Choroid plexus epithelial cell (primary cell): ENCODE measurements at regions not wholly inside any gene's neighbourhood (a gene's known extent, or its start where the extent isn't known, plus 50 kb on each side); places are given as distances from the start of the nearest gene placed in this dataset.

Experiments
- DNase-seq: peaks from one replicate; pipeline ENCODE4 v3.0.0-alpha.2; 2010; ENCODE audit warnings: low read depth
- H3K4me3 ChIP-seq: 2 replicates; pipeline ENCODE4 v1.5.1; 2011; ENCODE audit warnings: low read depth, mild to moderate bottlenecking, control low read depth, low read length, moderate library complexity
- TF ChIP-seq, protein P1 (sequence below): conservative IDR thresholded peaks from 2 replicates; pipeline ENCODE4 v1.5.1; 2011; ENCODE audit warnings: low read depth, mild to moderate bottlenecking, control low read depth, inconsistent platforms, low read length, moderate library complexity

DNA sequence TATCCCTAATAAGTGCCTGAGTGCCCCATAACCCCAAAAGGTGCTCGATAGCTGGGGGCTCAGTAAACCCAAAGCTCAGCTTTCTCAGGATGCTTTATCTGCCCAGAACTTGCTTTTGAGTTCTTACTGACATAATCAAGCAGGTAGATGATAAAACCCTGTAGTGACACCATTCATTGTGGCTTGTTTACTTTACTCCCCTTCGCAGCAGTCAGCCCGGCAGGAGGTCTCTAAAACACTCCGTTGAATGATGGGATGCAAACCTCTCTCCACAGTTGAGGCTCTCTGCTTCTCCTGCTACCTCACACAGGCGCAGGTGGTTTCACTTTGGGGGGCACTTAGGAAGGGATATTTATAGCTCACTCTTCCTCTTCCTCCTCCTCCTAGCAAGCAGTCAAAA is 349.4 kb downstream of the HLX start:
- TF ChIP-seq, protein P1, sequence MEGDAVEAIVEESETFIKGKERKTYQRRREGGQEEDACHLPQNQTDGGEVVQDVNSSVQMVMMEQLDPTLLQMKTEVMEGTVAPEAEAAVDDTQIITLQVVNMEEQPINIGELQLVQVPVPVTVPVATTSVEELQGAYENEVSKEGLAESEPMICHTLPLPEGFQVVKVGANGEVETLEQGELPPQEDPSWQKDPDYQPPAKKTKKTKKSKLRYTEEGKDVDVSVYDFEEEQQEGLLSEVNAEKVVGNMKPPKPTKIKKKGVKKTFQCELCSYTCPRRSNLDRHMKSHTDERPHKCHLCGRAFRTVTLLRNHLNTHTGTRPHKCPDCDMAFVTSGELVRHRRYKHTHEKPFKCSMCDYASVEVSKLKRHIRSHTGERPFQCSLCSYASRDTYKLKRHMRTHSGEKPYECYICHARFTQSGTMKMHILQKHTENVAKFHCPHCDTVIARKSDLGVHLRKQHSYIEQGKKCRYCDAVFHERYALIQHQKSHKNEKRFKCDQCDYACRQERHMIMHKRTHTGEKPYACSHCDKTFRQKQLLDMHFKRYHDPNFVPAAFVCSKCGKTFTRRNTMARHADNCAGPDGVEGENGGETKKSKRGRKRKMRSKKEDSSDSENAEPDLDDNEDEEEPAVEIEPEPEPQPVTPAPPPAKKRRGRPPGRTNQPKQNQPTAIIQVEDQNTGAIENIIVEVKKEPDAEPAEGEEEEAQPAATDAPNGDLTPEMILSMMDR = no peak
- DNase-seq = no peak
- H3K4me3 ChIP-seq = no peak overlapping the region

DNA sequence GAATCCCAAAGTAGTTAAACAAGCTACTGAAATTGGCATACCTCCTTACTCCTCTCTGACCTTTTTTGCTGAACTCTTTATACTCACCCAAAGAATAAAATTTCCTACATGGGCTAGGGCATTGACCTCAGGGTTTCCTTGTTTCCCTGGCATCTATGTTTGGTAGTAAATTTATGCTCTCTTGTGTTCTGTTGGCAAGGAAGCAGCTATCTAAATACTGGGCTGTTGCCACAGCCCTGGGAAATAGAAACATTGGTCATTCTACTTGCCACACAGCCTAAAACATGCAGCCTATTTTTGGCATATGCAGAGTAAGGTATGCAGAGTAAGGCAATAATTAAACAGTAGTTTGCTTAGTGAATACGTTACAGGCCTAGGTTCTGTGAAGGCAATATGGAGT is 351.4 kb downstream of the HLX start:
- H3K4me3 ChIP-seq = no peak overlapping the region
- no peak for DNase-seq
- TF ChIP-seq, protein P1 = no peak

DNA sequence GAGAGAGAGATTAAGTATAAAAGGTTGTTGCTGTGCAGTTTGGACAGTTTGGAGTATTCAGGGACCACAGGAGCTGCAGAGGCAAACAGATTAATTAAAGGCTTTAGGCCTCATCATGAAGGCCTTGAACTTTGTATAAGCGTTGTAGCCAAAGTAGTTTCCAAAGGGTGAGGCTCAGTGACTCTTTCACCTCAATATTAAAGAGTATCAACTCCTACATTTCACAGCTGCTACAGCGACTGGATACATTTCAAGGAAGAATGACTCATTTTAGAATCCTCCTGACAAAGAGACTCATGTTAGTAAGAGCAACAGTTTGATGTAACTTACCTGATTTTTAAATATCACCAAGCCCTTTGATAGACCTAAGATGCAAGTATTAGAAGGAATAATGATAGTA is 355.5 kb downstream of the HLX start:
- no peak overlapping the region for H3K4me3 ChIP-seq
- TF ChIP-seq, protein P1 = no peak
- no peak for DNase-seq

DNA sequence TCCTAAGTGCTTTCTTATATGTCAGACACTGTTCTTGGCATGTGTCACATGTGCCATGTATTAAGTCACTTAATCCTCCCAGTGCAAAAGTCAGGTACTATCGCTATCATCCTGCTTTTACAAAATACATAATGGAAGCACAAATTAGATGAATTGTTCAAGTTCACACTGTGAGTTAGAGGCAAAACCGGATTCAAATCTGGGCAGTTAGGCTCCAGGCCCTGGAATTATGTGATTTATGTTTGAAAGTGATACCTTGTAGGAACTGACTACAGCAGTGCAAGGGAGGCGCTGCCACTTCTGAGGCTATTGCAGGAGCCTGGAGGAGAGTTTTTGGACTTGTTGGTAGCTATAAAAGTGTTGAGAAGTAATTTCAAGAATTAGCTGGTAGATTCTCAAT is 358.3 kb downstream of the HLX start:
- TF ChIP-seq, protein P1 = no peak
- DNase-seq = no peak
- no peak overlapping the region for H3K4me3 ChIP-seq

DNA sequence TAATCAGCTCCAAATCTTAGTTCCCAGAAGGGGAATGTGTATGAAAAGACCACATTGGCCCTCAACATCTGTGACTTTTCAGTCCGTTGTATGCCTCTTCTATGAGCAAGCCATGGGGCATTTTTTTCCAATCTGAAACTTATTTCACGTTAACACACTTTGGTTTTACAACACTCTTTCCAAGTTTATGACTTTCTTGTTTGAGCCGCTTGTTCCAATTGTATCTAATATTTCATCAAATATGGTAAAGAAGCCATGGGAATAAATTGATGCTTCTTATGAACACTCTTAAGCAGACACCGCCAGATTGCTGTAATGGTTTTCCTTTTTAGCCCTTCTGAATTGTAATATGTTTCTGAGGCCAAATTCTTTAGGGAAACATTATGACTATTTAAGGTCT is 359.9 kb downstream of the HLX start:
- TF ChIP-seq, protein P1 = no peak
- H3K4me3 ChIP-seq = no peak overlapping the region
- no peak for DNase-seq

DNA sequence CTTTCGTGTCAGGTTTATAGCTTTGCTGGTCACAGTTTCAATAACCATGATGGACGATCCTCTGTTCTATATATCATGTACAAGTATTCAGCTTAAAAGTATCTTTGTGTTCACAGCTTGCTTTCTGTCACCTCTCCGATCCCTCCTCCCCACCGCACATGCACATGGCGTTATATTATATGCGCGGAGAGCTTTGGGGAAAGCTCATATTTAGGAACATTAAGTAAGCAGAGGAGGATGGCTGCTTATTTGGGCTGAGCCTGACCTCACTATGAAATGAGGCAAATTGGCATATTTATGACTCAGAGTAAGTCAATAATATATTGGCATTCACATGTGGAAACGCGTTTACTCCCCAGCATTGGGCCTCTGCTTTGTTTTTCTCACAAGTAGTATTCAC is 360.5 kb downstream of the HLX start:
- TF ChIP-seq, protein P1 = no peak
- DNase-seq = no peak

DNA sequence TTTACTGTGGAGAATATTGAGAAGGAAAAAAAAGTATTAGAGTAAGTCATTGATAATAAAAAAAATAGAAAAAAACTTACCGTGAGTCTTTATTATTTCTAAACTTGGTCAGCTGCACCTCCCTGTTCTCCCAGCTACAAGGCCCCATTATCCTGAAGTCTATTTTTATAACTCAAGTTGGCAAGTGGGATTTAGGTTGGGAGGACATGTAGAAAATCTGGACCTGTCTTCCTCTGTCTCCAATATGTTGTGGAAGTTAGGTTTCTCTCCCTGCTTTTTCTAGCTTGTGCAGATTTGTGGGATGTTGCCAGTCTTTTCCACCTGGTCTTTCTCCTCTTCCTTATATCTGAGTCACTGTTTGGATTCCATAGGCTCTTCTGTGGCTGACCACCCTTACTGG is 361.4 kb downstream of the HLX start:
- no peak overlapping the region for H3K4me3 ChIP-seq
- DNase-seq = no peak
- TF ChIP-seq, protein P1 = no peak

More for the DNA sequence above, 360.5 kb downstream of the HLX start:
- H3K4me3 ChIP-seq = no peak overlapping the region
